HG03060 (cell line): ENCODE measurements at regions not wholly inside any gene's neighbourhood (a gene's known extent, or its start where the extent isn't known, plus 50 kb on each side); places are given as distances from the start of the nearest gene placed in this dataset.
"Not testable (repeated sequence)": the region's sequence is repeated elsewhere in the genome, so short reads cannot be mapped to it uniquely, and the experiment has no call there.

Experiments used
- ATAC-seq: cut with Tn5 transposase; IDR thresholded peaks from one replicate; pipeline ENCODE4 v1.9.1; 2021; ENCODE audit warnings: low read depth, moderate number of reproducible peaks; ENCODE audit not compliant: unreplicated experiment

- not testable (repeated sequence) for ATAC-seq
Measured at GRCh38 chr7:116410694-116411093, 88.8 kb upstream of the CAV2 start.

DNA sequence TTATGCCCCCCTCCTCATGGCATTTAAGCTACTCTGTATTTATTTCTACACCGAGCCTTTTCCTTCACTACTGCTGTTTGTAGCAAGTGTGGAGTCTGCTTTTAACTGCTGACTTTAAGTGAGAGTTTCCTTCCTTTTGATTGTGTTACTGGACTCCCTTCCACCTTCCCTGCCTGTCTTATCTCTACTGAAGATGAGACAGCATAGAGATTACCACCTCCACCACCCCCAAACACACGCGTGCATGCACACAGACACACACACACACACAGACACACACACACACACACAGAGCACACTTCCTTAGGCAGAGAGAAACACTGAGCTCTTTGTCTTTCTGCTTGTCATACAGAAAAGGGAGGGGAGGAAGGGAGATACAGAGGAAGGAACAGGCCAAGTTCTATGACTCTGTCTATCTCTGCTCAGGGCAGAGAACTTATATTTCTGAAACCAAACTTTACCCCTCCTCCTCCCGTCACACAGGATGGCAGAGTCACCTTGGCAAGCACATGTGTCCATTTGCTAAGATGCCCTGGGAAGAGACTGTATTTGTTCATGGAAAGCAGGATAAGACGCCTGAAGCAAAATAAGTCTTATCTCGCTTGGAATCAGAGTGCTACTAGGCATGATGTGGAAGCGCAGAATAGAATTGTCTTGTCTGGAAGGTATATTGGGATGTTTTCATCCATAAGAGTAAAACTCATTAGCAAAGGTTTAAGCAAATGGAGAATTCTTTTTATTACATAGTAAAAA, 81.8 kb upstream of the CAV2 start:
- ATAC-seq, result no peak

GRCh38 chr7:116418524-116418923, 81.0 kb upstream of the CAV2 start:
- no peak for ATAC-seq

- no peak for ATAC-seq
Measured at GRCh38 chr7:116420003-116420402, 79.5 kb upstream of the CAV2 start.

DNA sequence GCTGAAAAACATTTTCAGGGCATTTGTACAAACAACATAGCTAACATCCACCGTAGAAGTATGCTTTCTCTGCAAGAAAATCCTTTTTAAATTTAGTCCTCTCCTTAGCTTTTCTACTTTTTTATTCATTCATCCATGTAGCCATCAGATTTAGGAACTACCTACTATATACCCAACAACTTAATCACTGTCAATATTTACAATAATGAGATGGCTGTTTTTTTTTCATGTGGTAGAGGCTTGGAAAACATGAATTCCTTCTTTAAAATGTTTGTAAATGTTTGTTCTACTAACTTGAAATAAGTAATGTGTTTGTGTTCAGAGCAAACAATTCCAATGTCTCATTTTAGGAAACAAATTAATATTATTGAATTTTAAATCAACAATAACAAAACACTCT, 78.2 kb upstream of the CAV2 start:
- no peak for ATAC-seq

GRCh38 chr7:116422683-116423082, 76.9 kb upstream of the CAV2 start:
- ATAC-seq, result no peak

DNA sequence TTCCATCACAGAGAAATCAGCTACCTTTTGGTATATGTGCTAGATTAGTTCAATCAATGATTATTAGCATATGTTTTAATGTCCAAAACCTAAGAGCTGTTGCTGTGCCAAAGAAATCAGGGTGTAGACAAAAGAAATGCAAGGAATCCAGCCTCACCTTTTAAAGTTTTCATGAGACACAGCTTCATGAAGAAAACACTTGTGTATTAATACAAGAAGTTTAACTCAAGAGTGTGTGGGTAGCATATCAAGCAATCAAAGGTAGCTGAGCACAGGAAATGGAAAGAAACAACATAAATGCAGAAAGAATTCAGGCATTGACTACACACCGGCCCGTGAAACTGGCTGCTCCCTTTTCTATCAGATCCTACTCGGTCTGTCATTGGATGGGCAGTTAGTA, 76.0 kb upstream of the CAV2 start:
- no peak for ATAC-seq

- no peak for ATAC-seq
Measured at GRCh38 chr7:116425647-116426209, 73.8 kb upstream of the CAV2 start.

- ATAC-seq, result no peak
Measured at GRCh38 chr7:116426428-116427156, 72.9 kb upstream of the CAV2 start.

DNA sequence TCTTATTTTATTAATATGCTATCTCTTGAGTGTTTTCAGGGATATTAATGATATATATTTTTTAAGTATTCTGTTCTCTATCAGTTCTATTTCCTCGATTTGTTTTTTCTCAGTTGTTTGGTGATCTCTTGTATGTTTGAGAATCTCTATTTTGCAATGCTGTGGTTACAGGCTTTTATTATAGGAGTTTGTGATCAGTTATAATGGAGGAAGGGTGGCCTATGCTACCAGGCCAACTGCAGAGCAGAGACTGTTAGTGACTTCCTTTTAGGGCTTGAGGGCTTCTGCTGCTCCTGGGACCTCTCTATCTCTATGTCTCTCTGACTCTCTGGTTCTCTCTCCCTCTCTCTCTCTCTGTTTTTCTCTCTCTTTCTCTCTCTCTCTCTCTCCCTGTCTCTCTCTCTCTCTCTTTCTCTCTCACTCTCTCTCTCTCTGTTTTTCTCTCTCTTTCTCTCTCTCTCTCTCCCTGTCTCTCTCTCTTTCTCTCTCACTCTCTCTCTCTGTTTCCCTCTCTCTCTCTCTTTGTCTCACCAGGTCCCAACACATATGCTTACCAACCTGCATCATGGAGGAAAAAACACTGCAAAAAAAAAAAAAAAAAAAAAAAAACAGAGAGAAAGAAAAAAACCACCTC, 69.4 kb upstream of the CAV2 start:
- no peak for ATAC-seq

DNA sequence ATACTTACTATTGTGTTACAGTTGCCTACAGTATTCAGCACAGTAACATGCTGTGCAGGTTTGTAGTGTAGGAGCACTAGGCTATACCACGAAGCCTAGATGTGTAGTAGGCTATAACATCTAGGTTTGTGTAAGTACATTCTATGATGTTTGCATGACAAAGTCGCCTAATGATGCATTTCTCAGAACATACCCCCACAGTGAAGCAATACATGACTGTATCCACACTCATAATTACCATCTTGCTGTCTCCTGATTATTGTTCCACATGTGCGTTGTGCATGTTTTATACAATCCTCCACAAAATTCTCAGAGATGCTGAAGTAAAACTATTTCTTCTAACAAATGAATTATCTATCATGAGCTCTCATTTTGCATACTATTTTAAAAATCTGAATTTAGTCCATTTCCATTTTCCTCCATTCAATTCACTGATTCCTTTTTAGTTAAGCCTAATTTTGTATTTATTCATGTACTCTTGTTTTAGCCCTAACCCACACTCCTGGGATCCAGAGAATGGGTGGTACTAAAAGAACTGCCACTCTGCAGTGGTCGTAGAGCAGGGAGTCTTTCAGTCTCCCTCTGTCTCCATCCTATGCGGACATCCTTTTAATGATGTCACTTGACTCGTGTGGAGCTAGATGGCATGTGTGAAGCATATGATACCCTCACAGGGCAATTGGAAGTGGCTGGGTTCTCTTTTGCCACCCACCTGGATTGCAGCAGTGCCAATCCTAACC, 67.6 kb upstream of the CAV2 start:
- ATAC-seq, result no peak

GRCh38 chr7:116432527-116432916, 67.0 kb upstream of the CAV2 start:
- ATAC-seq, result no peak

GRCh38 chr7:116433246-116433645, 66.3 kb upstream of the CAV2 start:
- no peak for ATAC-seq

DNA sequence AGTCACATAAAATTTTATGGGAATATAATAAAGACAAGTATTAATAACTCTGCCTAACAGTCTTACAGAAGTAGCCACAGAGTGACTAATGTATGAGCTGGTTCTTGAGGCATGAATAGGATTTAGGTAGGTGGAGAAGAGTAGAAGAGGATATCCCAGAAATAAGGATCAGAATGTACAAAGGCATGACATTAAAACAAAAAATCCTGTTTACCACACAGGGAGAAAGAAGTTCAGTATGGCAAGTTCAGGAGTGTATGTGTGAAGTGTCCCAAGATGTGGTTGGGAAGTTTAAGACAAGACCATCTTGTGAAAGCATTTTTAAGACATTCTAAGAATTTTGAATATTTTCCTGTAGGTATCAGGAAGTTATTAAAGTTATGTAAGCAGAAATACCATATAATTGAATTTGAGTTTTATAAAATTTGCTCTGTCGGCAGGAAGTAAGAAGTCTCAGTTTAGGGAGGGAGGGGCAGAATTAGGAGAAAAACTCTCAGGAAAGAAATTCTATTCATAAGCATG, 64.7 kb upstream of the CAV2 start:
- ATAC-seq, result no peak

- no peak for ATAC-seq
Measured at GRCh38 chr7:116436305-116436826, 63.2 kb upstream of the CAV2 start.

DNA sequence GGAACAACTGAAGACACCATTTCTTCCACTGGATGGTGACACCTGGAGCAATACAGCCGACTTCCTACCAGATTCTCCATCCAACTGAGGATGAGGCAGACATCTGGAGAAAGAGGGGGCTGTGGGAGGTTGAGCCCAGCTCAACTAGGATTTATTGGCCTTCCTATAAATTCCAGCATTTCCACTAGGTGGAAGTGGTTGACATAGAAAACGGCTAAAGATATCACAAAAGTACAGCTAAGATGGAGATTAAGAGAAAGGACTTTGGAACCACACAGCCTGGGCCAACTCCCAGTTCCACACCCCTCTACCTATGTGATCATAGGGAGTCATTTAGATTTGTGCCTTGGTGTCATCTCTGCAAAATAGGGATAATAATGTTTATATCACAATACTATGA, 61.3 kb upstream of the CAV2 start:
- ATAC-seq, result no peak

GRCh38 chr7:116439005-116439404, 60.5 kb upstream of the CAV2 start:
- no peak for ATAC-seq

GRCh38 chr7:116439841-116440549, 59.5 kb upstream of the CAV2 start:
- no peak for ATAC-seq

GRCh38 chr7:116441534-116441933, 58.0 kb upstream of the CAV2 start:
- no peak for ATAC-seq

DNA sequence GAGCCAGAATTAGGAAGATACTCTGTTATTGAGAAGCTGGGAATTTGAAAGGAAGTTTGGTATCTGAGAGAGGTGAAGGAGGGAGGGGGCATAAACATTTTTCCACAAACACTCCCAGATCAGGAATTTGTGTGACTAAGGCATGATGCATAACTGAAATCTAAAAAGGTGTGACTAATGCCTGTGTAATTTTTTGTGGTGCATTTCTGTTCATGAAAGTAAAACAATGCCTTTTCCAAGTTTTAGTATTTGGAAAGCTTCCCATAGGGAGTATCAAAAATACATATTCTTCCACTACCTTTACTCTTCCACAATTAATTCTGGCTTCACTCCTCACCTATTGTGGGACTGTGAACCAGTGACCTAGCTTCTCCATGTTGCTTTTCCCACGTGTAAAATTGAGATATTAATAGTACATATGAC, 56.4 kb upstream of the CAV2 start:
- ATAC-seq, result no peak
